IMR-90 (cell line): ENCODE measurements at regions not wholly inside any gene's neighbourhood (a gene's known extent, or its start where the extent isn't known, plus 50 kb on each side); places are given as distances from the start of the nearest gene placed in this dataset.

Experiments used
- ATAC-seq: fragments of 200-7000 bp; cut with Tn5 transposase; 2 replicates; pipeline ENCODE4 v1.9.1; 2020; ENCODE audit warnings: low read depth, mild to moderate bottlenecking, moderate library complexity
- BruUV-seq: library from RNA; stranded (reverse); fragments of 400-500 nt; replicated peaks from 2 replicates; lab custom pipeline; 2021; lab: Mats Ljungman, UMichigan
- CTCF ChIA-PET: fragments of 300-600 bp; formaldehyde crosslinking; extraction: SDS; loops from one replicate; lab custom pipeline; 2021; ENCODE audit warnings: antibody characterized with exemption; lab: Yijun Ruan, JAX
- POLR2A ChIA-PET: fragments of 300-600 bp; sonication (Branson Sonifier 250); formaldehyde crosslinking; loops from one replicate; lab custom pipeline; 2022; ENCODE audit warnings: antibody characterized with exemption; ENCODE audit not compliant: unreplicated experiment; lab: Charles Lee
- DNase-seq: peaks from one replicate; pipeline ENCODE4 v3.0.0; 2013
- H2AFZ ChIP-seq: replicated peaks from 2 replicates; pipeline ENCODE3; 2013; ENCODE audit warnings: low read length, mild to moderate bottlenecking; ENCODE audit not compliant: poor library complexity
- H2AK5ac ChIP-seq: 2 replicates; pipeline ENCODE4 v1.6.1; 2013; ENCODE audit warnings: low read depth, low read length, inconsistent platforms
- H2AK9ac ChIP-seq: replicated peaks from 2 replicates; pipeline ENCODE3; 2013; ENCODE audit warnings: mild to moderate bottlenecking, low read depth, low read length, moderate library complexity; ENCODE audit not compliant: poor library complexity
- H2BK120ac ChIP-seq: 2 replicates; pipeline ENCODE4 v1.6.1; 2013; ENCODE audit warnings: low read depth, low read length, inconsistent platforms
- H2BK15ac ChIP-seq: 3 replicates; pipeline ENCODE4 v1.6.1; 2013; ENCODE audit warnings: low read depth, low read length, inconsistent platforms
- H2BK20ac ChIP-seq: 2 replicates; pipeline ENCODE4 v1.6.1; 2013; ENCODE audit warnings: low read depth, mild to moderate bottlenecking, inconsistent platforms, low read length, moderate library complexity
- H2BK5ac ChIP-seq: 2 replicates; pipeline ENCODE4 v1.6.1; 2013; ENCODE audit warnings: mild to moderate bottlenecking, low read depth, low read length, inconsistent platforms; ENCODE audit not compliant: poor library complexity, severe bottlenecking
- H3K14ac ChIP-seq: replicated peaks from 2 replicates; pipeline ENCODE4 v1.6.1; 2013; ENCODE audit warnings: low read depth, low read length, inconsistent platforms
- H3K18ac ChIP-seq: 2 replicates; pipeline ENCODE4 v1.6.1; 2013; ENCODE audit warnings: low read depth, low read length, control low read depth
- H3K23ac ChIP-seq: 2 replicates; pipeline ENCODE4 v1.6.1; 2013; ENCODE audit warnings: low read depth, low read length, inconsistent platforms
- H3K27ac ChIP-seq: 2 replicates; pipeline ENCODE4 v1.5.1; 2013; ENCODE audit warnings: mild to moderate bottlenecking, control low read depth, low read length; ENCODE audit not compliant: insufficient read depth
- H3K27me3 ChIP-seq: 2 replicates; pipeline ENCODE4 v1.6.1; 2013; ENCODE audit warnings: low read length; ENCODE audit not compliant: control insufficient read depth, insufficient read depth
- H3K36me3 ChIP-seq: 2 replicates; pipeline ENCODE4 v1.6.1; 2013; ENCODE audit warnings: low read length, mixed read lengths; ENCODE audit not compliant: control insufficient read depth, insufficient read depth
- H3K4ac ChIP-seq: 2 replicates; pipeline ENCODE4 v1.6.1; 2013; ENCODE audit warnings: low read depth, low read length, inconsistent platforms
- H3K4me1 ChIP-seq: 2 replicates; pipeline ENCODE4 v1.6.1; 2013; ENCODE audit warnings: low read length, mixed read lengths; ENCODE audit not compliant: control insufficient read depth, insufficient read depth
- H3K4me2 ChIP-seq: 2 replicates; pipeline ENCODE4 v1.6.1; 2013; ENCODE audit warnings: low read depth, mild to moderate bottlenecking, control low read depth, low read length, moderate library complexity
- H3K4me3 ChIP-seq: 2 replicates; pipeline ENCODE4 v1.5.1; 2013; ENCODE audit warnings: low read depth, mild to moderate bottlenecking, control low read depth, low read length, moderate library complexity; ENCODE audit not compliant: insufficient read depth
- H3K56ac ChIP-seq: 2 replicates; pipeline ENCODE4 v1.6.1; 2013; ENCODE audit warnings: low read length, inconsistent platforms; ENCODE audit not compliant: insufficient read depth; ENCODE audit errors: extremely low read depth
- H3K79me1 ChIP-seq, 2 experiments: 2 replicates each; pipeline ENCODE4 v1.6.1; 2013; ENCODE audit warnings: low read length in 2 of 2, inconsistent platforms in 1 of 2, low read depth in 1 of 2
- H3K9ac ChIP-seq: 2 replicates; pipeline ENCODE4 v1.6.1; 2013; ENCODE audit warnings: low read depth, low read length, control low read depth
- H3K9me1 ChIP-seq: 2 replicates; pipeline ENCODE4 v1.6.1; 2013; ENCODE audit warnings: low read length, inconsistent platforms; ENCODE audit not compliant: insufficient read depth
- H3K9me3 ChIP-seq: 2 replicates; pipeline ENCODE4 v1.6.1; 2013; ENCODE audit warnings: low read length; ENCODE audit not compliant: control insufficient read depth, insufficient read depth
- H4K20me1 ChIP-seq: 2 replicates; pipeline ENCODE4 v1.6.1; 2013; ENCODE audit warnings: low read length, inconsistent platforms; ENCODE audit not compliant: insufficient read depth
- H4K5ac ChIP-seq: 2 replicates; pipeline ENCODE4 v1.6.1; 2013; ENCODE audit warnings: mild to moderate bottlenecking, low read depth, low read length, control low read depth
- H4K8ac ChIP-seq, 2 experiments: 2 replicates each; pipeline ENCODE4 v1.6.1; 2013; ENCODE audit warnings: low read depth in 2 of 2, low read length in 2 of 2, control low read depth in 1 of 2, inconsistent platforms in 1 of 2
- H4K91ac ChIP-seq: 2 replicates; pipeline ENCODE4 v1.6.1; 2013; ENCODE audit warnings: low read depth, low read length, inconsistent platforms; ENCODE audit not compliant: insufficient read depth
- BHLHE40 ChIP-seq: fragments of 150-350 bp; IDR thresholded peaks from 2 replicates; pipeline ENCODE4 v1.6.1; 2016; ENCODE audit warnings: mild to moderate bottlenecking, low read depth, low read length
- CHD1 ChIP-seq: IDR thresholded peaks from 2 replicates; pipeline ENCODE4 v1.6.1; 2012; ENCODE audit warnings: low read depth, low read length, improper control_type of control experiment
- FOS ChIP-seq: fragments of 150-350 bp; IDR thresholded peaks from 2 replicates; pipeline ENCODE4 v1.6.1; 2016; ENCODE audit warnings: low read depth, low read length
- MAFK ChIP-seq: IDR thresholded peaks from 2 replicates; pipeline ENCODE4 v1.6.1; 2012; ENCODE audit warnings: low read depth, low read length, improper control_type of control experiment
- MAZ ChIP-seq: IDR thresholded peaks from 2 replicates; pipeline ENCODE4 v1.6.1; 2012; ENCODE audit warnings: low read depth, mild to moderate bottlenecking, low read length, improper control_type of control experiment, moderate library complexity, borderline replicate concordance
- MXI1 ChIP-seq: IDR thresholded peaks from 2 replicates; pipeline ENCODE4 v1.6.1; 2012; ENCODE audit warnings: low read depth, mild to moderate bottlenecking, low read length, moderate library complexity, borderline replicate concordance
- NFE2L2 ChIP-seq: fragments of 150-350 bp; IDR thresholded peaks from 2 replicates; pipeline ENCODE4 v1.6.1; 2016; ENCODE audit warnings: low read depth, mild to moderate bottlenecking, low read length
- POLR2A ChIP-seq: IDR thresholded peaks from 2 replicates; pipeline ENCODE4 v1.6.1; 2012; ENCODE audit warnings: mild to moderate bottlenecking, low read depth, low read length
- RAD21 ChIP-seq: IDR thresholded peaks from 2 replicates; pipeline ENCODE4 v1.6.1; 2012; ENCODE audit warnings: low read length, improper control_type of control experiment
- RCOR1 ChIP-seq: IDR thresholded peaks from 2 replicates; pipeline ENCODE4 v1.6.1; 2012; ENCODE audit warnings: mild to moderate bottlenecking, low read length, improper control_type of control experiment; ENCODE audit not compliant: insufficient replicate concordance
- RFX5 ChIP-seq: IDR thresholded peaks from 2 replicates; pipeline ENCODE4 v1.8.0; 2012; ENCODE audit warnings: low read depth, mild to moderate bottlenecking, low read length, moderate library complexity
- SMC3 ChIP-seq: fragments of 150-350 bp; IDR thresholded peaks from 2 replicates; pipeline ENCODE4 v1.6.1; 2016; ENCODE audit warnings: low read depth, mild to moderate bottlenecking, antibody characterized with exemption, low read length, moderate library complexity
- USF2 ChIP-seq: fragments of 150-350 bp; IDR thresholded peaks from 2 replicates; pipeline ENCODE4 v1.6.1; 2017; ENCODE audit warnings: mild to moderate bottlenecking, antibody characterized with exemption, low read length, low read depth
- WGBS, 2 experiments: methylation state at CpG; one replicate each; pipeline versions ENCODE4 v1.1.5 to v1.1.7; 2013; ENCODE audit warnings: missing lambda C conversion rate in 2 of 2; ENCODE audit not compliant: insufficient read length in 1 of 2; ENCODE audit errors: extremely low coverage in 2 of 2; 5-methylcytosine and 5-hydroxymethylcytosine counted together
- dilution Hi-C: fragments of 300-500 bp; cut with HindIII; formaldehyde crosslinking; loops from one replicate; pipeline ENCODE4 v1.14.3; 2018; ENCODE audit warnings: low sequenced_read_pairs; ENCODE audit not compliant: unreplicated experiment
- in situ Hi-C: fragments of 300-500 bp; cut with MboI; formaldehyde crosslinking; loops from 3 replicates; pipeline ENCODE4 v1.14.3; 2019; ENCODE audit warnings: low sequenced_read_pairs, inconsistent platforms, mixed read lengths
- intact Hi-C: fragments of 100-400 bp; cut with micrococcal nuclease; formaldehyde crosslinking; loops from 2 replicates; pipeline ENCODE4 v1.10.0; 2022
- TF ChIP-seq, protein P1 (sequence below): fragments of 150-350 bp; IDR thresholded peaks from 2 replicates; pipeline ENCODE4 v1.6.1; 2016; ENCODE audit warnings: low read depth, mild to moderate bottlenecking, low read length, moderate library complexity, borderline replicate concordance
- TF ChIP-seq, protein P2 (sequence below): conservative IDR thresholded peaks from 2 replicates; pipeline ENCODE4 v1.5.1; 2012; ENCODE audit warnings: mild to moderate bottlenecking, low read depth, low read length, improper control_type of control experiment

DNA sequence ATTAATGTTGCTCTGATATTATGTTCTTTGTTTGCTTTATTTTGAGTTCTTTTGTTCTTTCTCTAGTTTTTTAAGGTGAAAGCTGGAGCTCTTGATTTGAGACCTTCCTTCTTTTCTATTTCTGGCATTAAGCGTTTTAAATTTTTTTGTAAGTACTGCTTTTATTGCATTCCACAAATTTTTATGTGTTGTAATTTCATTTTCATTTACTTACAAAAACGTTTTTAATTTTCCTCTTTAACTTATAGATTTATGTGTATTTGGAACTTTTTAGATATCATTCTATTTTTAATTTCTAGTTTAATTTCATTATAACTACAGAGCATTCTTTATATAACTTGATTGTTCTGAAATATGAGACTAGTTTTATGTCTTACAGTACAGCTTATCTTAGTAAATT, 395.6 kb downstream of the ETV1 start:
- H3K4ac ChIP-seq = no peak overlapping the region
- H3K36me3 ChIP-seq = no peaks in the 10 kb centered on the region
- no peak overlapping the region for H3K23ac ChIP-seq
- H2AK5ac ChIP-seq = no peak overlapping the region
- H2AFZ ChIP-seq = no peak overlapping the region
- POLR2A ChIA-PET = no interaction called here
- H2BK120ac ChIP-seq = no peak overlapping the region
- H3K27ac ChIP-seq = no peak overlapping the region
- no peaks in the 10 kb centered on the region for H3K27me3 ChIP-seq
- no peaks in the 10 kb centered on the region; the same call in 1 of the 2 replicates for H3K9me3 ChIP-seq
- no peaks in the 10 kb centered on the region for H4K20me1 ChIP-seq
- H3K4me2 ChIP-seq = no peak overlapping the region
- BruUV-seq = no TSS peak
- in situ Hi-C loops = no loop called here
- H3K14ac ChIP-seq = no peak overlapping the region
- H3K9ac ChIP-seq = no peak overlapping the region
- H4K91ac ChIP-seq = no peak overlapping the region
- no peaks in the 10 kb centered on the region for H3K4me1 ChIP-seq
- dilution Hi-C loops = no loop called here
- H2BK15ac ChIP-seq = no peak overlapping the region
- ATAC-seq (no peak), DNase-seq (no peak)
- H4K8ac ChIP-seq = no peak overlapping the region
- CTCF ChIA-PET = no interaction called here
- no peak overlapping the region for H2AK9ac ChIP-seq
- WGBS, 2 experiments = no CpG with 5 or more reads among the region's 2 CpGs
- intact Hi-C loops = no loop called here
- no peak overlapping the region for H3K56ac ChIP-seq
- no peaks in the 10 kb centered on the region for H3K79me1 ChIP-seq
- H4K5ac ChIP-seq = no peak overlapping the region
- TF ChIP-seq POLR2A = no peak
- TF ChIP-seq SMC3 = no peak
- no peak for TF ChIP-seq NFE2L2
- no peak for TF ChIP-seq FOS
- TF ChIP-seq MXI1 = no peak
- no peak for TF ChIP-seq MAZ
- no peak for TF ChIP-seq RAD21
- TF ChIP-seq, protein P1, sequence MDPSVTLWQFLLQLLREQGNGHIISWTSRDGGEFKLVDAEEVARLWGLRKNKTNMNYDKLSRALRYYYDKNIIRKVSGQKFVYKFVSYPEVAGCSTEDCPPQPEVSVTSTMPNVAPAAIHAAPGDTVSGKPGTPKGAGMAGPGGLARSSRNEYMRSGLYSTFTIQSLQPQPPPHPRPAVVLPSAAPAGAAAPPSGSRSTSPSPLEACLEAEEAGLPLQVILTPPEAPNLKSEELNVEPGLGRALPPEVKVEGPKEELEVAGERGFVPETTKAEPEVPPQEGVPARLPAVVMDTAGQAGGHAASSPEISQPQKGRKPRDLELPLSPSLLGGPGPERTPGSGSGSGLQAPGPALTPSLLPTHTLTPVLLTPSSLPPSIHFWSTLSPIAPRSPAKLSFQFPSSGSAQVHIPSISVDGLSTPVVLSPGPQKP = no peak
- TF ChIP-seq CHD1 = no peak
- TF ChIP-seq RCOR1 = no peak
- no peak for TF ChIP-seq USF2
- no peak for TF ChIP-seq RFX5
- TF ChIP-seq MAFK = no peak
- no peak for TF ChIP-seq BHLHE40
- TF ChIP-seq, protein P2, sequence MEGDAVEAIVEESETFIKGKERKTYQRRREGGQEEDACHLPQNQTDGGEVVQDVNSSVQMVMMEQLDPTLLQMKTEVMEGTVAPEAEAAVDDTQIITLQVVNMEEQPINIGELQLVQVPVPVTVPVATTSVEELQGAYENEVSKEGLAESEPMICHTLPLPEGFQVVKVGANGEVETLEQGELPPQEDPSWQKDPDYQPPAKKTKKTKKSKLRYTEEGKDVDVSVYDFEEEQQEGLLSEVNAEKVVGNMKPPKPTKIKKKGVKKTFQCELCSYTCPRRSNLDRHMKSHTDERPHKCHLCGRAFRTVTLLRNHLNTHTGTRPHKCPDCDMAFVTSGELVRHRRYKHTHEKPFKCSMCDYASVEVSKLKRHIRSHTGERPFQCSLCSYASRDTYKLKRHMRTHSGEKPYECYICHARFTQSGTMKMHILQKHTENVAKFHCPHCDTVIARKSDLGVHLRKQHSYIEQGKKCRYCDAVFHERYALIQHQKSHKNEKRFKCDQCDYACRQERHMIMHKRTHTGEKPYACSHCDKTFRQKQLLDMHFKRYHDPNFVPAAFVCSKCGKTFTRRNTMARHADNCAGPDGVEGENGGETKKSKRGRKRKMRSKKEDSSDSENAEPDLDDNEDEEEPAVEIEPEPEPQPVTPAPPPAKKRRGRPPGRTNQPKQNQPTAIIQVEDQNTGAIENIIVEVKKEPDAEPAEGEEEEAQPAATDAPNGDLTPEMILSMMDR = no peak
- no peak overlapping the region for H3K4me3 ChIP-seq
- no peak overlapping the region for H3K18ac ChIP-seq
- H2BK20ac ChIP-seq = no peak overlapping the region
- no peak overlapping the region for H2BK5ac ChIP-seq
- H3K9me1 ChIP-seq = no peaks in the 10 kb centered on the region
